ENCODE measurements at regions not wholly inside any gene's neighbourhood (a gene's known extent, or its start where the extent isn't known, plus 50 kb on each side); places are given as distances from the start of the nearest gene placed in this dataset.

- no peak overlapping the region for H3K4me3 ChIP-seq (ENCODE audit: low read depth in 1 of 3, low read length in 3 of 3)
- H3K9ac ChIP-seq (ENCODE audit: low read depth in 1 of 2, low read length in 2 of 2): no peak overlapping the region
- WGBS: 59% methylated on average over 4 of the region's 4 CpGs
- no peaks in the 10 kb centered on the region for H3K9me3 ChIP-seq (ENCODE audit: control insufficient read depth in 4 of 4, low read length in 3 of 4)
- no peaks in the 10 kb centered on the region for H3K36me3 ChIP-seq (ENCODE audit: control insufficient read depth in 4 of 4, insufficient read depth in 3 of 4, low read depth in 1 of 4, low read length in 3 of 4)
- H3K27ac ChIP-seq (ENCODE audit: low read depth in 1 of 2, low read length in 2 of 2): no peak overlapping the region
- TF ChIP-seq TAF1 (conservative IDR thresholded peaks at IDR 0.05): no peak
- no peak for TF ChIP-seq HNF4A (conservative IDR thresholded peaks at IDR 0.05)
- TF ChIP-seq, protein P1, sequence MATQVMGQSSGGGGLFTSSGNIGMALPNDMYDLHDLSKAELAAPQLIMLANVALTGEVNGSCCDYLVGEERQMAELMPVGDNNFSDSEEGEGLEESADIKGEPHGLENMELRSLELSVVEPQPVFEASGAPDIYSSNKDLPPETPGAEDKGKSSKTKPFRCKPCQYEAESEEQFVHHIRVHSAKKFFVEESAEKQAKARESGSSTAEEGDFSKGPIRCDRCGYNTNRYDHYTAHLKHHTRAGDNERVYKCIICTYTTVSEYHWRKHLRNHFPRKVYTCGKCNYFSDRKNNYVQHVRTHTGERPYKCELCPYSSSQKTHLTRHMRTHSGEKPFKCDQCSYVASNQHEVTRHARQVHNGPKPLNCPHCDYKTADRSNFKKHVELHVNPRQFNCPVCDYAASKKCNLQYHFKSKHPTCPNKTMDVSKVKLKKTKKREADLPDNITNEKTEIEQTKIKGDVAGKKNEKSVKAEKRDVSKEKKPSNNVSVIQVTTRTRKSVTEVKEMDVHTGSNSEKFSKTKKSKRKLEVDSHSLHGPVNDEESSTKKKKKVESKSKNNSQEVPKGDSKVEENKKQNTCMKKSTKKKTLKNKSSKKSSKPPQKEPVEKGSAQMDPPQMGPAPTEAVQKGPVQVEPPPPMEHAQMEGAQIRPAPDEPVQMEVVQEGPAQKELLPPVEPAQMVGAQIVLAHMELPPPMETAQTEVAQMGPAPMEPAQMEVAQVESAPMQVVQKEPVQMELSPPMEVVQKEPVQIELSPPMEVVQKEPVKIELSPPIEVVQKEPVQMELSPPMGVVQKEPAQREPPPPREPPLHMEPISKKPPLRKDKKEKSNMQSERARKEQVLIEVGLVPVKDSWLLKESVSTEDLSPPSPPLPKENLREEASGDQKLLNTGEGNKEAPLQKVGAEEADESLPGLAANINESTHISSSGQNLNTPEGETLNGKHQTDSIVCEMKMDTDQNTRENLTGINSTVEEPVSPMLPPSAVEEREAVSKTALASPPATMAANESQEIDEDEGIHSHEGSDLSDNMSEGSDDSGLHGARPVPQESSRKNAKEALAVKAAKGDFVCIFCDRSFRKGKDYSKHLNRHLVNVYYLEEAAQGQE (IDR thresholded peaks at IDR 0.05): no peak
- TF ChIP-seq RAD21 (IDR thresholded peaks at IDR 0.05): no peak
- TF ChIP-seq, protein P2, sequence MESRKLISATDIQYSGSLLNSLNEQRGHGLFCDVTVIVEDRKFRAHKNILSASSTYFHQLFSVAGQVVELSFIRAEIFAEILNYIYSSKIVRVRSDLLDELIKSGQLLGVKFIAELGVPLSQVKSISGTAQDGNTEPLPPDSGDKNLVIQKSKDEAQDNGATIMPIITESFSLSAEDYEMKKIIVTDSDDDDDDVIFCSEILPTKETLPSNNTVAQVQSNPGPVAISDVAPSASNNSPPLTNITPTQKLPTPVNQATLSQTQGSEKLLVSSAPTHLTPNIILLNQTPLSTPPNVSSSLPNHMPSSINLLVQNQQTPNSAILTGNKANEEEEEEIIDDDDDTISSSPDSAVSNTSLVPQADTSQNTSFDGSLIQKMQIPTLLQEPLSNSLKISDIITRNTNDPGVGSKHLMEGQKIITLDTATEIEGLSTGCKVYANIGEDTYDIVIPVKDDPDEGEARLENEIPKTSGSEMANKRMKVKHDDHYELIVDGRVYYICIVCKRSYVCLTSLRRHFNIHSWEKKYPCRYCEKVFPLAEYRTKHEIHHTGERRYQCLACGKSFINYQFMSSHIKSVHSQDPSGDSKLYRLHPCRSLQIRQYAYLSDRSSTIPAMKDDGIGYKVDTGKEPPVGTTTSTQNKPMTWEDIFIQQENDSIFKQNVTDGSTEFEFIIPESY (IDR thresholded peaks at IDR 0.05): no peak
- no peak for TF ChIP-seq CTCF (IDR thresholded peaks at IDR 0.05; ENCODE audit: low read depth, low read length, missing input control)
- no peak for TF ChIP-seq SP1 (IDR thresholded peaks at IDR 0.05)
- TF ChIP-seq RXRA (IDR thresholded peaks at IDR 0.05): no peak
- TF ChIP-seq YY1 (IDR thresholded peaks at IDR 0.05): no peak
- no peak for TF ChIP-seq EGR1 (IDR thresholded peaks at IDR 0.05; ENCODE audit: low read depth in 2 of 2)
- no peak for TF ChIP-seq GABPA (IDR thresholded peaks at IDR 0.05 in 1 of 2, conservative IDR thresholded peaks at IDR 0.05 in 1 of 2)
- no peak for TF ChIP-seq FOXA2 (IDR thresholded peaks at IDR 0.05)
- TF ChIP-seq FOXA1 (IDR thresholded peaks at IDR 0.05): no peak
- no peak for TF ChIP-seq NR2F2 (IDR thresholded peaks at IDR 0.05)
- H3K4me1 ChIP-seq (ENCODE audit: control insufficient read depth in 4 of 4, insufficient read depth in 4 of 4, low read length in 3 of 4): no peaks in the 10 kb centered on the region
- peaks cover 0 to 21% (median 7%) of the 10 kb centered on the region in 4 donors for H3K27me3 ChIP-seq (ENCODE audit: control insufficient read depth in 4 of 4, insufficient read depth in 4 of 4, low read length in 3 of 4)
- no peak for DNase-seq (ENCODE audit: low spot score)
Observed at GRCh38 chr19:30249911-30250310, 122.3 kb upstream of the ZNF536 start.

DNA sequence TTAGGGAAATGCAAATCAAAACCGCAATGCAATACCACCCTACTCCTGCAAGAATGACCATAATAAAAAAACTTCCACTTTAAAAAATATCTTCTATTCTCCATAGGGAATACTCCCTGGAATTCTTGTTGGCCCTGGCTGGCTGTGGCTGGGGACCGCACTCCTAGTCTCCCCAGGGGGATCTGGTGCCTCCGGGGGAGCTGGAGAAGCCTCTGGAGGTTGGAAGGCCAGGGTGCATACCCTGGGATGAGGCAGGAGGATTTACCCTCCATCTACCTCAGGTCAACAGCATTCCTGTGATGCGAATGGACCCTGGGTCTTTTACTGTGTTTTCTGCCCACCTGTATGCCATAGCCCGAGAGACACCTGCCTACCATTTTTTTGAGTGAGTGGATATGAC, 120.0 kb upstream of the ZNF536 start:
- peaks cover 2 to 18% (median 7%) of the 10 kb centered on the region in 4 donors for H3K27me3 ChIP-seq (ENCODE audit: control insufficient read depth in 4 of 4, insufficient read depth in 4 of 4, low read length in 3 of 4)
- 84% methylated on average over 5 of the region's 5 CpGs for WGBS
- H3K9ac ChIP-seq (ENCODE audit: low read depth in 1 of 2, low read length in 2 of 2): no peak overlapping the region
- TF ChIP-seq, protein P2 (IDR thresholded peaks at IDR 0.05): no peak
- no peak for TF ChIP-seq CTCF (IDR thresholded peaks at IDR 0.05; ENCODE audit: low read depth, low read length, missing input control)
- TF ChIP-seq YY1 (IDR thresholded peaks at IDR 0.05): no peak
- no peak for TF ChIP-seq GABPA (IDR thresholded peaks at IDR 0.05 in 1 of 2, conservative IDR thresholded peaks at IDR 0.05 in 1 of 2)
- no peak for TF ChIP-seq SP1 (IDR thresholded peaks at IDR 0.05)
- no peak for TF ChIP-seq RAD21 (IDR thresholded peaks at IDR 0.05)
- no peak for TF ChIP-seq FOXA2 (IDR thresholded peaks at IDR 0.05)
- TF ChIP-seq, protein P1 (IDR thresholded peaks at IDR 0.05): no peak
- TF ChIP-seq FOXA1 (IDR thresholded peaks at IDR 0.05): no peak
- no peak for TF ChIP-seq EGR1 (IDR thresholded peaks at IDR 0.05; ENCODE audit: low read depth in 2 of 2)
- no peak for TF ChIP-seq HNF4G (IDR thresholded peaks at IDR 0.05)

More for the DNA sequence above, 120.0 kb upstream of the ZNF536 start:
- Histone ChIP-seq H3K9me3 (ENCODE audit: control insufficient read depth in 4 of 4, low read length in 3 of 4) (no peaks in the 10 kb centered on the region), H3K4me1 (ENCODE audit: control insufficient read depth in 4 of 4, insufficient read depth in 4 of 4, low read length in 3 of 4) (no peaks in the 10 kb centered on the region), H3K36me3 (ENCODE audit: control insufficient read depth in 4 of 4, insufficient read depth in 3 of 4, low read depth in 1 of 4, low read length in 3 of 4) (no peaks in the 10 kb centered on the region), H3K27ac (ENCODE audit: low read depth in 1 of 2, low read length in 2 of 2) (no peak overlapping the region), H3K4me3 (ENCODE audit: low read depth in 1 of 3, low read length in 3 of 3) (no peak overlapping the region)
- DNase-seq (ENCODE audit: low spot score): no peak

All from liver (tissue), 8 donors.